Epidermal melanocyte (primary cell): ENCODE measurements at regions not wholly inside any gene's neighbourhood (a gene's known extent, or its start where the extent isn't known, plus 50 kb on each side); places are given as distances from the start of the nearest gene placed in this dataset.
A peak's percentile ranks its signal among the peaks of the same experiment; 100 is the strongest.
"Not testable (repeated sequence)": the region's sequence is repeated elsewhere in the genome, so short reads cannot be mapped to it uniquely, and the experiment has no call there.

Experiments
- DNase-seq: peaks from one replicate; pipeline ENCODE4 v3.0.0; 2011; ENCODE audit warnings: low spot score; ENCODE audit not compliant: insufficient read length

- no peak for DNase-seq
These were observed 147.6 kb upstream of the TMEM168 start for GRCh38 chr7:112937651-112938415.

GRCh38 chr7:112933598-112933997, 143.4 kb upstream of the TMEM168 start:
- no peak for DNase-seq

GRCh38 chr7:112930787-112931186, 140.6 kb upstream of the TMEM168 start:
- DNase-seq = peak; percentile 84

DNA sequence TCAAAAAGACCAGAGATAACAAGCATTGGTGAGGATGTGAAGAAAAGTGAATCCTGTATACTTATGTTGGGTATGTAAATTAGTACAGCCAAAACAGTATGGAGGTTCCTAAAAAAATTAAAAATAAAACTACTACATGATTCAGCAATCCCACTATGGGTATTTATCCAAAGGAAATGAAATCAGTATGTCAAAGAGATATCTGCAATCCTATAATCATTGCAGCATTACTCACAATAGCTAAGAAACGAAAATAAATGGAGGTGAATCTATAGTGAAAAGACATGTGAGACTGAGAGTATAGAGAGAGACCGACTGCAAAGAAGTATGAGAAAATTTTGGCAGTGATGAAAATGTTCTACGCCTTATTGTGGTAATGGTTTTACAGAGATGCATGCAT, 139.2 kb upstream of the TMEM168 start:
- no peak for DNase-seq

- DNase-seq = no peak
These were observed 135.8 kb upstream of the TMEM168 start for GRCh38 chr7:112926018-112926417.

DNA sequence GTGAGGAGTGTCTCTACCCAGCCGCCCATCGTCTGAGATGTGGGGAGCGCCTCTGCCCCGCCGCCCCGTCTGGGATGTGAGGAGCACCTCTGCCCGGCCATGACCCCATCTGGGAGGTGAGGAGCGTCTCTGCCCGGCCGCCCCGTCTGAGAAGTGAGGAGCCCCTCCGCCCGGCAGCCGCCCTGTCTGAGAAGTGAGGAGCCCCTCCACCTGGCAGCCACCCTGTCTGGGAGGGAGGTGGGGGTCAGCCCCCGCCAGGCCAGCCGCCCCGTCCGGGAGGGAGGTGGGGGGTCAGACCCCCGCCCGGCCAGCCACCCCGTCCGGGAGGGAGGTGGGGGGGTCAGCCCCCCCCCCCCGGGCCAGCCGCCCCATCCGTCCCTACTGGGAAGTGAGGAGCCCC, 132.4 kb upstream of the TMEM168 start:
- not testable (repeated sequence) for DNase-seq

DNA sequence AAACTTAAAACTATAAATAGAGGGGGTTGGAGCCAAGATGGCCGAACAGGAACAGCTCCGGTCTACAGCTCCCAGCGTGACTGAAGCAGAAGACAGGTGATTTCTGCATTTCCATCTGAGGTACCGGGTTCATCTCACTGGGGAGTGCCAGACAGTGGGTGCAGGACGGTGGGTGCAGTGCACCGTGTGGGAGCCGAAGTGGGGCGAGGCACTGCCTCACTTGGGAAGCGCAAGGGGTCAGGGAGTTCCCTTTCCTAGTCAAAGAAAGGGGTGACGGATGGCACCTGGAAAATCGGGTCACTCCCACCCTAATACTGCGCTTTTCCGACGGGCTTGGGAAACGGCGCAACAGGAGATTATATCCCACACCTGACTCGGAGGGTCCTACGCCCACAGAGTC, 126.2 kb upstream of the TMEM168 start:
- DNase-seq = not testable (repeated sequence)

GRCh38 chr7:112908086-112908485, 117.9 kb upstream of the TMEM168 start:
- no peak for DNase-seq

- no peak for DNase-seq
These were observed 117.5 kb upstream of the TMEM168 start for GRCh38 chr7:112907658-112908057.

- DNase-seq = no peak
These were observed 115.8 kb upstream of the TMEM168 start for GRCh38 chr7:112905950-112906349.

- DNase-seq = no peak
These were observed 115.2 kb upstream of the TMEM168 start for GRCh38 chr7:112905413-112905812.

- DNase-seq = no peak
These were observed 108.5 kb upstream of the TMEM168 start for GRCh38 chr7:112898432-112899290.

DNA sequence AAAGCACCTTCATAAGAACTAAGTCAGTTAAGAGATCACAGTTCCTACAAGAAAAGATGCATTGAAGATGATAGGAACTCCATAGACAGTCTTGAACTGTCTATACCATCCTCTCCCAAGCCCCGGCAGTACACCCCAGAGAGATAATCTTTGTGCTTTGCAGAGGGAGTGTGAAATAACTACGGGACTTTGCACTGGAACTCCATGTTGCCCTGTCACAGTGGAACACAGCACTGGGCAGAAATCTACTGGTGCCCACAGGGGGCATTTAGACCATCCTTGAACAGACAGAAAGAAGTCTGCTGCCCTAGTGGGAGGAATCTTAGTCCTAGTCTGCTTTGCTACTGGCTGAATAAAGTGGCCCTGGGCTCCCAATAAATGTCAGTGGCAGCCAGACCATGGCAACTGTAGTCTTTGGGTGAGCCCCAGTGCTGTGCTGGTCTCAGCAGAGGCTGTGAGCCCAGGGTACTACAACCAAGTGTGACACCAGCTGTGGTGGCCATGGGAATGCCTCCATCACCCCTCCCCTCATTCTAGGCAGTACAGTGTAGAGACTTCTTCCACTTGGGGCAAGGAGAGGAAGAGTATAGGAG, 107.7 kb upstream of the TMEM168 start:
- DNase-seq = no peak

- DNase-seq = no peak
These were observed 105.9 kb upstream of the TMEM168 start for GRCh38 chr7:112896026-112896601.

- DNase-seq = no peak
These were observed 102.1 kb upstream of the TMEM168 start for GRCh38 chr7:112892263-112892662.

- no peak for DNase-seq
These were observed 101.5 kb upstream of the TMEM168 start for GRCh38 chr7:112891698-112892097.

- no peak for DNase-seq
These were observed 99.7 kb upstream of the TMEM168 start for GRCh38 chr7:112889834-112890438.

DNA sequence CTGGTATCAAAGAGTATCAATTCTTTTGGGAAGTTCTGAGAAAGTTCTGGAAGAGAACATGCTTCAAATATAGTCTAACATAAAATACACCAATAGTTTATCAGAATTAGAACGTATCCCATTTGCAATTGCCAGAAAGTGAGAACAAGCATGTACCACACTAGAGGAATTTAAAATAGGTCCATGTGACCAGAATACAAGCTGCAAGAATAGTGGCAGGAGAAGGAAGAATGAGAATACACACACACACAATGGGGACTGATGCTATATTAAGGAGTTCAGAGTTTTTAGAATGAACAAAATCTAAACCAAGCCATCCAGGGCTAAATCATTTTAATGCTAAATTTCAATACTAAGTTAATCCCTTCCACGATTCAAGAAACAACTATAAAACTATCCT, 99.1 kb upstream of the TMEM168 start:
- no peak for DNase-seq

DNA sequence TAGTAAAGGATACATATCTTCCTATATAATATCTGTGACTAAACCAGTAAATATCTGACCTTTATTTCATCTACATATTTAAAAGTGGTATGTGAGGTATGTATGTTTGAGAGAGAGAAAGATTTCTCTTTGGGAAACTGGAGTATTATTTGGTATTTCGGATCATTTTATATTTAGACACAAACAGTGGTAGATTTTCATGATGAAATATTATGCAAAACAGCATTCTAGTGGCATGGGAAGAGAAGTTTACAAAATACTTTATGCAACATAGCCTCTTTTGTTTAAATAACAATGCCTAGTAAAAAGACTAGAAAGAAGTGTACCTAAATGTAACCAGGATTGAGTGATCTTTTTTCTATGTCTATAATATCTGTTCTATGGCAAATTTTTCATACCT, 98.6 kb upstream of the TMEM168 start:
- DNase-seq = no peak

DNA sequence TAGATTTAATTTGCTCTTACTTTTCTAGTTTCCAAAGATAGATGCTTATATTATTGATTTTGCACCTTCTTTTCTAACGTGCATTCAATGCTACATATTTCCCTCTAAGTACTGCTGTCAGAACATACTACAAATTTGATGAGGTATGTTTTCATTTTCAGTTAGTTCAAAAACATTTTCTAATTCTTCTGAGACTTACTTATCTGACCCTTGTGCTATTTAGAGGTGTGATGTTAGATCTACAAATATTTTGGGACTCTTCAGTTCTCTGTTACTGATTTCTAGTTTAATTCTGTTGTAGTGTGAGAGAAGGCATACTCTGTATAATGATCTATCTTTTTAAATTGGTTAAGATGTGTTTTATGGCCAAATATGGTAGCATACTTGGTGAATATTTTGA, 97.8 kb upstream of the TMEM168 start:
- no peak for DNase-seq

DNA sequence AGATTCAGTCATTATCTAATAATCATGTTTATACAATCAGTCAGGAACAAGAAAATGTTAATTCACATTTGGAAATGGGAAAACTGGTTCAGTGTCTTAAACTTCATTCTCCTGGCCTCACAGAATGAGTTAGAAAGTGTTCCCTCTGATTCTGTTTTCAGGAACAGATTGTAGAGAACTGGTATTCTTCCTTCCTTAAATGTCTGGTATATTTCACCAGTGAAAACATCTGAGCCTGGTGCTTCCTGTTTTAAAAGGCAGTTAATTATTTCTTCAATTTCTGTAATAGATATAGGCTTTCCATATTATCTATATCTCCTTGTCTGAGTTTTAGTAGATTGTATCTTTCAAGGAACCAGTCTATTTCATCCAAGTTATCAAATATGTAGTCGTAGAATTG, 97.1 kb upstream of the TMEM168 start:
- DNase-seq = no peak
